ENCODE measurements at regions not wholly inside any gene's neighbourhood (a gene's known extent, or its start where the extent isn't known, plus 50 kb on each side); places are given as distances from the start of the nearest gene placed in this dataset.

- TF ChIP-seq REST (IDR thresholded peaks at IDR 0.05; ENCODE audit: insufficient read depth in 1 of 2, low read depth in 2 of 2, low read length in 2 of 2): no peak
- no peak for TF ChIP-seq TAF1 (IDR thresholded peaks at IDR 0.05; ENCODE audit: borderline replicate concordance, insufficient read depth, low read length)
- TF ChIP-seq FOXP2 (optimal IDR thresholded peaks at IDR 0.05; ENCODE audit: borderline replicate concordance, extremely low read depth, extremely low read length, insufficient read depth): no peak
- no peak for TF ChIP-seq POLR2AphosphoS5 (IDR thresholded peaks at IDR 0.05; ENCODE audit: low read depth, low read length)
Observed at GRCh38 chr12:118607831-118608230, 231.5 kb downstream of the SUDS3 start.

GRCh38 chr12:118608770-118609344 is 232.5 kb downstream of the SUDS3 start:
- TF ChIP-seq FOXP2 (optimal IDR thresholded peaks at IDR 0.05; ENCODE audit: borderline replicate concordance, extremely low read depth, extremely low read length, insufficient read depth) (no peak), REST (IDR thresholded peaks at IDR 0.05; ENCODE audit: insufficient read depth in 1 of 2, low read depth in 2 of 2, low read length in 2 of 2) (no peak), TAF1 (IDR thresholded peaks at IDR 0.05; ENCODE audit: borderline replicate concordance, insufficient read depth, low read length) (no peak), POLR2AphosphoS5 (IDR thresholded peaks at IDR 0.05; ENCODE audit: low read depth, low read length) (no peak), SIN3A (IDR thresholded peaks at IDR 0.05; ENCODE audit: borderline replicate concordance, insufficient read depth, low read length) (no peak)

DNA sequence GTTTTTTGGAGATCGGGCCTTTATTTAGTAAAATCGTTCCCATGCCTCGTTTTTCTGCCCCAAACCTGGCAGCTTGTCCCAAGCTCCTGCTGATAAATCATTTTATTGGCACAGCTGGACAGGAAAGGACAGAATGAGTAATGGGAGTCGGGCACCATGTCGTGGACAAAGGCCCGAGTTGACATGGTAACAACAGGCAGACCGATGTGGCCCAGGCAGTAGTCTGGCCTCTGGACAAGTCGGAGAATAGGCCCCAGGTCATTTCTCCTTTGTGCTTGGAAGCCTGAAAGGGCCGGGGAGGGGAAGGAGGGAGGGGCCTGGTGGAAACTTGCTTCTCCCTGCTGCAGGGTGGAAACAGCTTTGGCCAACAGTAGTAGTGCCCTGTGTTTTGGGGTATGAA is 234.9 kb downstream of the SUDS3 start:
- TF ChIP-seq FOXP2 (optimal IDR thresholded peaks at IDR 0.05; ENCODE audit: borderline replicate concordance, extremely low read depth, extremely low read length, insufficient read depth) (no peak), REST (IDR thresholded peaks at IDR 0.05; ENCODE audit: insufficient read depth in 1 of 2, low read depth in 2 of 2, low read length in 2 of 2) (no peak), TAF1 (IDR thresholded peaks at IDR 0.05; ENCODE audit: borderline replicate concordance, insufficient read depth, low read length) (no peak), POLR2AphosphoS5 (IDR thresholded peaks at IDR 0.05; ENCODE audit: low read depth, low read length) (no peak), SIN3A (IDR thresholded peaks at IDR 0.05; ENCODE audit: borderline replicate concordance, insufficient read depth, low read length) (no peak)

DNA sequence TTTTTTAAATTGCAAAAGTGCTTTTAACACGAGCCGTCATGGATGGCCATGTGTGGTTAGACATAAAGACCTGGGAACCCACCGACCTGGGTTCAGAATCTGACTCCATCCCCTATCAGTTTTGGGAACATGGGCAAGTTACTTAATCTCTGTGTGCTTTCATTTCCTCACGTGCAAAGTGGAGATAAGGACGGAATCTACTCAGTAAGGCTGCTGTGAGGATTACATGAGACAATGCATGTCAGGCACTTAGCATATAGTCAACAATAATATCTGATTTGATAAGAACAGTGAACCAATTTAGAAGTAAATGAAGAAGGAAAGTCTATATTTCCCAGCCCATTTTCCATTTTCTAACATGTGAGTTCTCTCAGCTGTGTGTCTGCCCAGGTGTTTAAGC is 235.4 kb downstream of the SUDS3 start:
- TF ChIP-seq FOXP2 (optimal IDR thresholded peaks at IDR 0.05; ENCODE audit: borderline replicate concordance, extremely low read depth, extremely low read length, insufficient read depth) (no peak), POLR2AphosphoS5 (IDR thresholded peaks at IDR 0.05; ENCODE audit: low read depth, low read length) (no peak), SIN3A (IDR thresholded peaks at IDR 0.05; ENCODE audit: borderline replicate concordance, insufficient read depth, low read length) (no peak), TAF1 (IDR thresholded peaks at IDR 0.05; ENCODE audit: borderline replicate concordance, insufficient read depth, low read length) (no peak), REST (IDR thresholded peaks at IDR 0.05; ENCODE audit: insufficient read depth in 1 of 2, low read depth in 2 of 2, low read length in 2 of 2) (no peak)
